GM19025 (cell line): ENCODE measurements at regions not wholly inside any gene's neighbourhood (a gene's known extent, or its start where the extent isn't known, plus 50 kb on each side); places are given as distances from the start of the nearest gene placed in this dataset.
"Not testable (repeated sequence)": the region's sequence is repeated elsewhere in the genome, so short reads cannot be mapped to it uniquely, and the experiment has no call there.

ENCODE experiments used
- ATAC-seq: cut with Tn5 transposase; IDR thresholded peaks from one replicate; pipeline ENCODE4 v1.9.1; 2021; ENCODE audit warnings: mild to moderate bottlenecking, low read depth, moderate library complexity; ENCODE audit not compliant: unreplicated experiment

DNA sequence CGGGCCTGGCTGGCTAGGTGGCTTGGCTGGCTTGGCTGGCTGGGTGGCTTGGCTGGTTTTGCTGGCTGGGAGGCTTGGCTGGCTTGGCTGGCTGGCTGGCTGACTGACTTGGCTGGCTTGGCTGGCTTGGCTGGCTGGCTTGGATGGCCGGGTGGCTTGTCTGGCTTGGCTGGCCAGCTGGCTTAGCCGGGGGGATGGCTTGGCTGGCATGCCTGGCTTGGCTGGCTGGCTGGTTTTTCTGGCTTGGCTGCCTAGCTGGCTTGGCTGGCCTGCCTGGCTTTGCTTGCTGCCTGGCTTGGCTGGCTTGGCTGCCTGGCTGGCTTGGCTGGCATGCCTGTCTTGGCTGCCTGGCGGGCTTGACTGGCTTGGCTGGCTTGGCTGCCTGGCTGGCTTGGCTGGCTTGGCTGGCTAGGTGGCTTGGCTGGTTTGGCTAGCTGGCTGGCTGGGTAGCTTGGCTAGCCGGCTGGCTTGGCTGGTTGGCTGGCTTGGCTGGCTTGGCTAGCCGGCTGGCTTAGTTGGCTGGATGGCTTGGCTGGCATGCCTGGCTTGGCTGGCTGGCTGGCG lies 2829.6 kb downstream of the RPIA start:
- ATAC-seq: not testable (repeated sequence)

DNA sequence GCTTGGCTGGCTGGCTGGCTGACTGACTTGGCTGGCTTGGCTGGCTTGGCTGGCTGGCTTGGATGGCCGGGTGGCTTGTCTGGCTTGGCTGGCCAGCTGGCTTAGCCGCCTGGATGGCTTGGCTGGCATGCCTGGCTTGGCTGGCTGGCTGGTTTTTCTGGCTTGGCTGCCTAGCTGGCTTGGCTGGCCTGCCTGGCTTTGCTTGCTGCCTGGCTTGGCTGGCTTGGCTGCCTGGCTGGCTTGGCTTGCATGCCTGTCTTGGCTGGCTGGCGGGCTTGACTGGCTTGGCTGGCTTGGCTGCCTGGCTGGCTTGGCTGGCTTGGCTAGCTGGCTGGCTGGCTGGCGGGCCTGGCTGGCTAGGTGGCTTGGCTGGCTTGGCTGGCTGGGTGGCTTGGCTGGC lies 2830.5 kb downstream of the RPIA start:
- not testable (repeated sequence) for ATAC-seq

DNA sequence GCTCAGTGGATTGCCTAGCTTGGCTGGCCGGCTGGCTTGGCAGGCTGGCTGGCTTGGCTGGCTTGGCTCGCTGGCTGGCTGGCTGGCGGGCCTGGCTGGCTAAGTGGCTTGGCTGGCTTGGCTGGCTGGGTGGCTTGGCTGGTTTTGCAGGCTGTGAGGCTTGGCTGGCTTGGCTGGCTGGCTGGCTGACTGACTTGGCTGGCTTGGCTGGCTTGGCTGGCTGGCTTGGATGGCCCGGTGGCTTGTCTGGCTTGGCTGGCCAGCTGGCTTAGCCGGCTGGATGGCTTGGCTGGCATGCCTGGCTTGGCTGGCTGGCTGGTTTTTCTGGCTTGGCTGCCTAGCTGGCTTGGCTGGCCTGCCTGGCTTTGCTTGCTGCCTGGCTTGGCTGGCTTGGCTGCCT lies 2831.4 kb downstream of the RPIA start:
- not testable (repeated sequence) for ATAC-seq

DNA sequence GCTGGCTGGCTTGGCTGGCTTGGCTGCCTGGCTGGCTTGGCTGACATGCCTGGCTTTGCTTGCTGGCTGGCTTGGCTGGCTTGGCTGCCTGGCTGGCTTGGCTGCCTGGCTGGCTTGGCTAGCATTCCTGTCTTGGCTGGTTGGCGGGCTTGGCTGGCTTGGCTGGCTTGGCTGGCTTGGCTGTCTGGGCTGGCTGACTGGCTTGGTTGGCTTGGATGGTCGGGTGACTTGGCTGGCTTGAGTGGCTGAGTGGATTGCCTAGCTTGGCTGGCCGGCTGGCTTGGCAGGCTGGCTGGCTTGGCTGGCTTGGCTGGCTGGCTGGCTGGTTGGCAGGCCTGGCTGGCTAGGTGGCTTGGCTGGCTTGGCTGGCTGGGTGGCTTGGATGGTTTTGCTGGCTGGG lies 2832.3 kb downstream of the RPIA start:
- not testable (repeated sequence) for ATAC-seq

DNA sequence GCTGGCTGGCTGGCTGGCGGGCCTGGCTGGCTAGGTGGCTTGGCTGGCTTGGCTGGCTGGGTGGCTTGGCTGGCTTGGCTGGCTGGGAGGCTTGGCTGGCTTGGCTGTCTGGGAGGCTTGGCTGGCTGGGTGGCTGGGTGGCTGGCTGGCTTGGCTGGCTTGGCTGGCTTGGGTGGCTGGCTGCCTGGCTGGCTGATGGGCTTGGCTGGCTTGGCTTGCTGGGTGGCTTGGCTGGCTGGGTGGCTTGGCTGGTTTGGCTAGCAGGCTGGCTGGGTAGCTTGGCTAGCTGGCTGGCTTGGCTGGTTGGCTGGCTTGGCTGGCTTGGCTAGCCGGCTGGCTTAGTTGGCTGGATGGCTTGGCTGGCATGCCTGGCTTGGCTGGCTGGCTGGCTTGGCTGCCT lies 2834.1 kb downstream of the RPIA start:
- ATAC-seq: not testable (repeated sequence)

DNA sequence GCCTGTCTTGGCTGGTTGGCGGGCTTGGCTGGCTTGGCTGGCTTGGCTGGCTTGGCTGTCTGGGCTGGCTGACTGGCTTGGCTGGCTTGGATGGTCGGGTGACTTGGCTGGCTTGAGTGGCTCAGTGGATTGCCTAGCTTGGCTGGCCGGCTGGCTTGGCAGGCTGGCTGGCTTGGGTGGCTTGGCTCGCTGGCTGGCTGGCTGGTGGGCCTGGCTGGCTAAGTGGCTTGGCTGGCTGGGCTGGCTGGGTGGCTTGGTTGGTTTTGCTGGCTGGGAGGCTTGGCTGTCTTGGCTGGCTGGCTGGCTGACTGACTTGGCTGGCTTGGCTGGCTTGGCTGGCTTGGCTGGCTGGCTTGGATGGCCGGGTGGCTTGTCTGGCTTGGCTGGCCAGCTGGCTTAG lies 2834.6 kb downstream of the RPIA start:
- not testable (repeated sequence) for ATAC-seq

DNA sequence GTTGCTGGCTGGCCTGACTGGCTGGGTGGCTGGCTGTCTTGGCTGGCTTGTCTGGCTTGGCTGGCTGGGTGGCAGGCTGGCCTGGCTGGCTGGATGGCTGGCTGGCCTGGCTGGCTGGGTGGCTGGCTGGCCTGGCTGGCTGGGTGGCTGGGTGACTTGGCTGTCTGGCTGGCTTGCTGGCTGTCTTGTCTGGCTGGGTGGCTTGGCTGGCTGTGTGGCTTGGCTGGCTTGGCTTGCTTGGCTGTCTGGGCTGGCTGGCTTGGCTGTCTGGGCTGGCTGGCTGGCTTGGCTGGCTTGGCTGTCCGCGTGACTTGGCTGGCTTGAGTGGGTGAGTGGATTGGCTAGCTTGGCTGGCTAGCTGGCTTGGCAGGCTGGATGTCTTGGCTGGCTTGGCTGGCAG lies 2835.6 kb downstream of the RPIA start:
- not testable (repeated sequence) for ATAC-seq

DNA sequence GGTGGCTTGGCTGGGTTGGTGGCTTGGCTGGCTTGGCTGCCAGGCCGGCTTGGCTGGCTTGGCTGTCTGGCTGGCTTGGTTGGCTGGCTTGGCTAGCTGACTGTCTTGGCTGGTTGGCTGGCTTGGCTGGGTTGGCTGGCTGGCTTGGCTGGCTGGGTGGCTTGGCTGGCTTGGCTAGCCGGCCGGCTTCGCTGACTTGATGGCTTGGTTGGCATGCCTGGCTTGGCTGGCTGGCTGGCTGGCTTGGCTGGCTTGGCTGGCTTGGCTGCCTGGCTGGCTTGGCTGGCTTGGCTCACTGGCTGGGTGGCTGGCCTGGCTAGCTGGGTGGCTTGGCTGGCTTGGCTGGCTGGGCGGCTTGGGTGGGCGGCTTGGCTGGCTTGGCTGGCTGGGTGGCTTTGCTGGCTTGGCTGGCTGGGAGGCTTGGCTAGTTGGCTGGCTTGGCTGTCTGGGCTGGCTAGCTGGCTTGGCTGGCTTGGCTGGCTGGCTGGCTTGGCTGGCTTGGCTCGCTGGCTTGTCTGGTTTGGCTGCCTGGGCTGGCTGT lies 2836.1 kb downstream of the RPIA start:
- ATAC-seq: not testable (repeated sequence)

DNA sequence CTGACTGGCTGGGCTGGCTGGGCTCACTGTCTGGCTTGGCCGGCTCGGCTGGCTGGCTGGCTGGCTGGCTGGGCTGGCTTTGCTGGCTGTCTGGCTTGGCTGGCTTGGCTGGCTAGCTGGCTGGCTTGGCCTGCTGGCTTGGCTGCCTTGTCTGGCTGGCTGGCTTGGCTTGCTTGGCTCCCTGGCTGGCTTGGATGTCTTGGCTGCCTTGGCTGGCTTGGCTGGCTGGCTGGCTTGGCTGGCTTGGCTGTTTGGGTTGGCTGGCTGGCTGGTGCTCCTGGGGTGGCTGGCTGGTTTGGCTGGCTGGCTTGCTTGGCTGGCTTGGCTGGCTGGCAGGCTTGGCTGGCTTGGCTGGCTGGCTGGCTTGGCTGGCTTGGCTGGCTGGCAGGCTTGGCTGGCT lies 2836.9 kb downstream of the RPIA start:
- not testable (repeated sequence) for ATAC-seq

DNA sequence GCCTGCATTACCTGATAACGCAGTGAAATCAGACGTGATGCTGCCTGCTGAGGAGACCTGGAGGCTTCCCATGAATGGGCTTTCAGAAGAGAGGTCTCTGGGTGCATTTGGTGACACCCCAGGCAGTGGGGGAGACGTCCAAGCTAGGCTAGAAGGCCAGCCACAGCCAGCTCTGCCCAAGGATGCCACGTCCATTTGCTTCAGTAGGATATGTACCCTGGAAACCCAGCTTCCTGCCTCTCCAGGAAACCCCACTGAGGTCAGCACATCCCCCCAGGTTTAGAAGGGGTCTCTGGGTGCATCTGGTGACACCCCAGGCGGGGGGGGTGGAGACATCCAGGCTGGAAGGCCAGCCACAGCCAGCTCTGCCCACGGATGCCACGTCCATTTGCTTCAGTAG lies 2844.6 kb downstream of the RPIA start:
- not testable (repeated sequence) for ATAC-seq

DNA sequence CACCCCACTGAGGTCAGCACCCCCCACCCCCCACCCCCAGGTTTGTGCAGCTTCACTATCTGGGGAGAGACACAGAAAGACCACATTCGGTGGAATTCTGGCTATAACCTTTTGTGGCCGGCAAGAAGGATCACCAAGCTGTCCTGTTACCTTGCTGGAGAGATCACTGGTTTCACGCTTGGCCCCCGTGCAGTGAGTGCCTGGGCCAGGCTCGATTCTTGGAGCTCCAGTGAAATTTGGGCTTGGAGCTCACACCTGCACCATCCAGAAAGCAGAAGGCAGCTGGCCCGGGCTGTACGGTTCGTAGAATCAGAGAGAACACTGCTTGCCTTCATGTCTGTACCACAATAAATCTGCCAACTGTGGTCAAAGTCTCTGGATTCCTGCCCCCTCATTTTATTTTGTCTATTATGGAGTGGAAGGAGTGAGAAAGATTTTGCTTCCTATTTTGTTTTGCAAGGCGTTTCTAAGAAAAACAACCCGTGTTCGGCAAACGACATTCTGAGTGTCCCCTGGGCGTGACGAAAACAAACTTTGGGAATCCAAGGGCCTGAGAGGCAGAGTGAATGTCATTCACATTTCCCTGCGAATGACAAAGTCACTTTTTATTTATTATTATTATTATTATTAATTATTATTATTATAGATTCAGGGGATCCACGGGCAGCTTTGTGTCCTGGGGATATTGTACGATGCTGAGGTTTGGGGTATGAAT lies 2845.2 kb downstream of the RPIA start:
- ATAC-seq: not testable (repeated sequence)

DNA sequence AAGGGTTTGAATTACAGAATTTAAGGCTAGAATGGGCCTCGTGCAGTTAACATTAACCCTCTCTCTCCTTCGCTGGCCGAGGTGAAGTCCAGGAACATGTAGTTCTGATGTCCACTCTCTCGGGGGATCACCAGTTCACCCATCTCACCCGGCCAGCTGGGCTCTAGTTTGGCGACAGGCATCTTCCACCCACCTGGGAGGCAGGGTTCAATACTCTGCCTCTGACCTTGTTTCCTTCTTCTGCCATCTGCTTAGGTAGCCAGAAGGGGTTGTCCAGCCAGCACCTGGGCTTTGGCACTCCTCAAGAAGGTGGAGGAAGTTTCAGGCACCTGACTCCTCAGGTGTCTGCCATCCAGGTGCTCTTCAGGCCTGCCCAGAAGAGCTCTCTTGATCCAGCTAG lies 2857.8 kb downstream of the RPIA start:
- ATAC-seq: not testable (repeated sequence)

DNA sequence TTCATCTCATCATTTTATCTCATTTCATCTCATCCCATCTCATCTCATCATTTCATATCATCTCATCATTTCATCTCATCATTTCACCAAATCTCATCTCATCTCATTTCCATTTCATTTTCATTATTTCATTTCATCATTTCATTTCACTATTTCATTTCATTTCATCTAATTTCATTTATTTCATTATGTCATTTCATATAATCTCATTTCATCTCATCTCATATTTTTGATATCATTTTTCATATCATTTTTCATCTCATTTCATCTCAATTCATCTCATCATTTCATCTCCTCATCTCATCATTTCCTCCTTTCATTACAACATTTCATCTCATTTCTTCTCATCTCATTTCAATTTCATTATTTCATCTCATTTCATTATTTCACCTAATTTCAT lies 2866.8 kb downstream of the RPIA start:
- ATAC-seq: not testable (repeated sequence)

DNA sequence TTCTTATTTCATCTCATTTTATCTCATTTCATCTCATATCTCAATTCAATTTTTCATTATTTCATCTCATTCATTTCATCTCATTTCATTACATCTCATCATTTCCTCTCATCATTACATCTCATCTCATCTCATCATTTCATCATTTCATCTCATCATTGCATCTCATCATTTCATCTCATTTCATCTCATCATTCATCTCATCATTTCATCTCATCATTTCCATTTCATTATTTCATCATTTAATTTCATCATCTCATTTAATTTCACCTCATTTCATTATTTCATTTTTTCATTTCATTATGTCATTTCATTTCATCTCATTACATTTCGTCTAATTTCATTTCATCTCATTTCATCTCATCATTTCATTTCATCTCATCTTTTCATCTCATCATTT lies 2867.8 kb downstream of the RPIA start:
- not testable (repeated sequence) for ATAC-seq

DNA sequence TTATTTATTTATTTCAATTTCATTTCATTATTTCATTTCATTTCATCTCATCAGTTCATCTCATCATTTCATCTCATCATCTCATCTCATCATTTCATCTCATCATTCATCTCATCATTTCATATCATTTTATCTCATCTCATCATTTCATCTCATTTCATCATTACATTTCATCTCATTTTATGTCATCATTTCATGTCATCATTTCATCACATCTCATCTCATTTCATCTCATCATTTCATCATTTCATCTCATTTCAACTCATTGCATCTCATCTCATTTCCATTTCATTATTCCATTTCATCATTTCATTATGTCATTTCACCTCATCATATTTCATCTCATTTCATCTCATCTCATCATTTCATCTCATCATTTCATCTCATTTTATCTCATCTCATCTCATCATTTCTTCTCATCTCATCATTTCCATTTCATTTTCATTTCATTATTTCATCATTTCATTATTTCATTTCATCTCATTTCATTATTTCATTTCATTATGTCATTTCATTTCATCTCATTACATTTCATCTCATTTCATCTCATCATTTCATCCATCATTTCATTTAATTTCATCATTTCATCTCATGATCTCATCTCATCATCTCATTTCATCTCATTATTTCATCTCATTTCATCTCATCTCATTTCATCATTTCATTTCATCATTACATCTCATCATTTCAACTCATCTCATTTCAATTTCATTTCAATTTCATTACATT lies 2868.6 kb downstream of the RPIA start:
- ATAC-seq: not testable (repeated sequence)

DNA sequence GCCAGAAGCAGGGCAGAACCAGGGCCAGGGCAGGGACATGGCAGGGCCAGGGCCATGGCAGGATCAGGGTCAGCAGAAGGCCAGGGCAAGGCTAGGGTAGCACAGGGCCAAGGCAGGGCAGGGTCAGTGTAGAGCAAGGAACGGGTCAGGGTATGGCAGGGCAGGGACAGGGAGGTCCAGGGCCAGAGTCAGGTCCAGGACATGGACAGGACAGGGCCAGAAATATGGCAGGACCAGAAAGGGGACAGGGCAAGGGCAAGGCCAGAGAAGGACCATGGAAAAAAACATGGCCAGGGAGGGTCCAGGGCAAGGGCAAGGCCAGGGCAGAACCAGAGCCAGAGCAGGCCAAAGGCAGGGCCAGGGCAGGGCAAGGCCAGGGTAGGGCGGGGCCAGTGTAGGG lies 2870.7 kb downstream of the RPIA start:
- not testable (repeated sequence) for ATAC-seq

DNA sequence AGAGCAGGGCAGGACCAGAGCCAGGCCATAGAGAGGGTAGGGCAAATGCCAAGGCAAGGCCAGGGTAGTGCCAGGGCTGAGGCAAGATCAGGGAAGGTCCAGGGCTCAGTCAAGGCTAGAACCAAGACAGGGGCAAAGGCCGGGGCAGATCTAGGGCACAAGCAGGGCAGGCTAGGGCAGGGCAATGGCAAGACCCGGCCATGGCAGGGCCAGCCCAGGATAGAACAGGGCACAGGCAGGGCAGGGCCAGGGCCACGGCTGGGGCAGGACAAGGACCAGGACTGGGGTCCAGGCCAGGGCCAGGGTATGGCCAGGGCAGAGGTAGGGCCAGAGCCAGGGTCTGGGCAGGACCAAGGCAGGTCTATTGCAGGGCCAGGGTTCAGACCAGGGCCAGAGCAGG lies 2873.2 kb downstream of the RPIA start:
- ATAC-seq: not testable (repeated sequence)

DNA sequence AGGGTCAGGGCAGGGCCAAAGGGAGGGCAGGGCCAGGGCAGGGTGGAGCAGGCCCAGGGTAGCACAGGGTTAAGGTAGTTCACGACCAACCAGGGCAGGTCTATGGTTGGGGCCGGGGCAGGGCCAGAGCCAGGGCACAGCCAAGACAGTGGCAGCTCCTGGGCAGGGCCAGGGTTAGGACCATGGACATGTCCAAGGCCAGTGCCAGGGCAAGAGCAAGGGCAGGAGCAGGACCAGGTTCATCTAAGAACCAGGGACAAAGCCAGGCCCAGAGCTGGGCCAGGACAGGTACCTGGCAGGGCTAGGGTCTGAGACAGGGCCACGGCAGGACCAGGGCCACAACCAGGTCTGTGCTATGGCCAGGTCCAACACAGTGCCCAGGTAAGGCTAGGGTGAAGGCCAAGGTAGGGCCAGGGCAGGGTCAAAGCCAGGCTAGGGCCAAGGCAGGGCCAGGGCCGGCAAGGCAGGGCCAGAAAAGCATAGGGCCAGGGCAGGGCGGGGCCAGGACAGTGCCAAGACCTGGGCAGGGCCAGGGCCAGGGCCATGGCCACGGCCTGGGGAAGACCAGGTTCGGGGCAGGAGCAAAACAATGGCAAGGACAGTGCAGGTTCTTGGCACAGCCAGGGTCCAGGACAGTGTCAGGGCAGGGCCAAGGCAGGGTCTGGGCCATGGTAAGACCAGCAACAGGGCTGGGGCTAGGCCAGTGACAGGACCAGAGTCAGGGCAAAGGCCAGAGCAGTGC lies 2874.4 kb downstream of the RPIA start:
- ATAC-seq: not testable (repeated sequence)

DNA sequence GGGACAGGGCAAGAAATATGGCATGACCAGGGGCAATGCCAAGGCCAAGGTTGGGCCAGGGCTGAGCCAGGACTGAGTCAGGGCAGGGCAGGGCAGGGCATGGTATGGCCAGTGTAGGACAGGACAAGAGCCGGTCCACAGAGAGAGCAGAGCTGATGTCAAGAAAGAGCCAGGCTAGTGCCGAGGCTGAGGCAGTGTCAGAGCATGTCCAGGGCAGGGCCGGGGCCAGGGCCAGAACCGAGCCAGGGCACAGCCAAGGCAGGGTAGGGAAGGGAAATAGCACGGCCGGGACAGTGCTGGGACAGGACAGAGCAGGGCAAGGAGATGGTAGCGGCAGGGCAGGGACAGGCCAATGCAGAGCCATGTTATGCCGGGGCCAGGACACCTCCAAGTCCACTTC lies 2875.1 kb downstream of the RPIA start:
- ATAC-seq: not testable (repeated sequence)

DNA sequence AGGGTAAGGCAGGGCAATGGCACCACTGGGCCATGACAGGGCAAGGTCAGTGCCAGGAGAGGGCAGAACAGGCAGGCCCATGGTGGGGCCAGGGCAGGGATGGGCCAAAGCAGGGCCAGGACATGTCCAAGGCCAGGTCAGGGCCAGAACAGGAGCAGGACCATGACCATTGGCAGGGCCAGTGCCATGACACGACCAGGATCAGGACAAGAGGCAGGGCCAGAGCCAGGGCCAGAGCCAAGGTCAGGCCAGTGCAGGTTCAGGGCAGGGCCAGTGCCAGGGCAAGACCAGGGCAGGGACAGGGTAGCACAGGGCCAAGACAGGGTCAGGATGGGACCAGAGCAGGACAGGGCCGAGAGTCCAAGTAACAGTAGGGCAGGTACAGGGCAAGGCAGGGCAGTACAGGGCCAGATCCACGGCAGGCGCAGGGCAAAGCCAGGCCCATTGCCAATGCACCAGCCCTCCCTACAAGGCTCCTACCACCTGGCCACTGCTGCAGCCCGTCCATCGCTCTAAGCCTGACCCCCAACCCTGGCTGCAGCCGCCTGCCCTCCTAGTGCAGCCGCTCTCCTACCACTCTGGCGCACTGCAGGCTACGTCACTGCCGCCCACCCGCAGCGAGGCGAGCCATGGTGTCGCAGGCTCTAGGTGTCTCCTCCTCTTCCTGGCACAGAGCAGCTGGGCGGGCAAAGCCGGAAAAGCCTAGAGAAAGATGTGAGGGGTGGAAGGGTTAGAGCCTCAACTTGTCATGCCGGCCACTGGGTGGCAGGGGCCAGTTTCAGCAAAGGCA lies 2876.3 kb downstream of the RPIA start:
- ATAC-seq: not testable (repeated sequence)
